RCC 7860 (cell line): ENCODE measurements at regions not wholly inside any gene's neighbourhood (a gene's known extent, or its start where the extent isn't known, plus 50 kb on each side); places are given as distances from the start of the nearest gene placed in this dataset.

Experiments used
- DNase-seq: peaks from one replicate; pipeline ENCODE4 v3.0.0-alpha.2; 2015; ENCODE audit warnings: low spot score
- FAIRE-seq: peaks from 2 replicates; lab custom pipeline; 2012; peaks lifted over from hg19 to GRCh38; lab: Jason Lieb, UNC

- DNase-seq: no peak
- FAIRE-seq: no peak
Measured at GRCh38 chr13:31049833-31050232, 111.9 kb downstream of the HSPH1 start.

DNA sequence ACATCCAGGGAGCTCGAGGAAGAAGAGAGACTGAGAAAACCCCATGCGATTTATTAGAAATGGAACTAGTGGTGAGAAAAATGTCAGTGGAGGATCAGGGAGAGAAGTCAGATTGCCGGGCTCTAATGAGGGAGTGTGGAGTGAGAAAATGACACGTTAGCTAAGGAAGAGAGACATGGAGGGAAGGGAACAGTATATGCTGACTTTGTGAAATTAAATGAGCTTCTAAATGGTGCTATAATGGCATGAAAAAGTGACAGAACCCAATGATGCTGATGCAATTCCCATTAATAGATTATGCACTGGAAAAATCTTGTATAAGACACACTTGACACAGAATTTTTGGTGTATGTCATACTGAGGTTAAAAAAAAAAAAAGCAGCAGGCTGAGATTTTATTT is 112.6 kb downstream of the HSPH1 start:
- DNase-seq (no peak), FAIRE-seq (no peak)

- DNase-seq: peak; percentile 13
Measured at GRCh38 chr13:31048521-31048920, 113.2 kb downstream of the HSPH1 start.

GRCh38 chr13:31046711-31047279 is 114.3 kb downstream of the TEX26 start:
- DNase-seq (no peak), FAIRE-seq (no peak)

More at GRCh38 chr13:31048521-31048920, 113.2 kb downstream of the HSPH1 start:
- FAIRE-seq: no peak

GRCh38 chr13:31045286-31046081 is 113.0 kb downstream of the TEX26 start:
- DNase-seq (peak; percentile 85), FAIRE-seq (peak; percentile 86)

- peak; percentile 40 for FAIRE-seq
- peak; percentile 36 for DNase-seq
Measured at GRCh38 chr13:31044364-31045285, 112.2 kb downstream of the TEX26 start.

DNA sequence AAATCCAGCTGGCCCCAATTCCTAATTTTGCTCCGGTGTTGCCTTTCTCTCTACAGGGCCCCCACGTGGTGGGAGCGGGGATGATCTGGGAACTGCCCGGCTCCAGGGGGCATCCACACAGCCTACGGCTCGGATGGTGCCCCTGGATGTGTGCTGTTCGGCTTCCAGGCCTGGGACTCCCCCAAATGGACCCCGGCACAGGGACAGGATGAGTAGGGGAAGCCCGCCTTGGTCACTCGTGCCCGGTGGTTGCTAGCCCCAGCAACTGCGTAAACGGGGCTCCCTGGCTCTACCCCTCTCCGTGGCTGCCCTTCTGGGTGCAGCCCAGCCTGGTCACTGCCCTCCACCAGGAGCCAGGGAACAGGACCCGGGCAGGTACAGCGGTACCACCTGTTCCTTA is 111.5 kb downstream of the TEX26 start:
- FAIRE-seq (no peak), DNase-seq (no peak)

DNA sequence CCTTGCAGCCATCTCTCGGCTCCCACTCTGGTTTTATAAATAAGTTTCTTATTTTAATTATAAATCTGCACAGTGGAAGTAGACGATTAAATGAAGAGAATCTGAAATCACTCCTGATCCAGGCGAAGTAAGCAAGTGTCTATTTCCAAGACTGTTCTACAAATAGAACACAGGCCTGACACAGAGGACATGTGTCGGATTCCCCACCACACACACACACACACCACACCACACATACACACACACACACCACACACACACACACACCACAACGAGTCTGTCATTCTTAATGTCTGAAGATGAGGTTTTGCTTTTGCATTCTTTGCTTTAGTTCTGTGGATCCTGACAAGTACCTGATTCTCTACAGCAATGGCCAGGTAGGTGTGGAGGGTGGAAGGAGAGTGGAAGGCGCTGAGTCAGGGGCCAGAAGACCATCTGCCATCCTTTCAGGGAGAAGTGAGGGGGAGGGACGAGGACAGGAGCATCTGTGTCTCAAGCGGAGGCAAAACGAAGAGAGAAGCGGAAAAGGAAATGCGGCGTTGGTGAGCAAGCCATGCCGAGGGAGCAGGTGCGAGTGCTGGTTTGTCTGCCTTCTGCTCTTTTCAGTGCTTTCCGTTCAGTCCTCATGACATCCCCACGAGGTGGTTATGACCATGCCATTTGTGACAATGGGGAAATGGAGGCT is 110.2 kb downstream of the TEX26 start:
- FAIRE-seq (no peak), DNase-seq (no peak)

DNA sequence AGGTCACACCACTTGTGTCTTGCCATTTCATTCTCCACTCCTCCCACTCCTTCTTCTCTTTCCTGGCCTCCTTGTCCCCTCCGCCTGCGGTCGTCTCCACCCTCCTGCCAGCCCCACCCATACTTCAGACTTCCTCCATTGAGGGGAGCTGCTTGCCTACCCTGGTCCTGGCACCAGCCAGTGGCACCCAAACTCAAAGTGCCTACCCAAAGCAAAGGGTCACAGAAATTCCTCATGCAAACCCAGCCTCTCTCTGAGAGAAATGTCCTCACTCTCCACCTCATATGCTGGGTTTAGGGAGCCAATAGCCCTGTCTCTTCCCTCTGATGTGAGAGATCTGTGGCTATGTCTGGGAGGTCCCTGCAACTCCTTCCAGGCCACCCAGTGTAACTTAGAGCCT is 109.6 kb downstream of the TEX26 start:
- no peak for DNase-seq
- no peak for FAIRE-seq

GRCh38 chr13:31038834-31039552 is 106.5 kb downstream of the TEX26 start:
- DNase-seq: peak; percentile 58
- FAIRE-seq: peak; percentile 89

DNA sequence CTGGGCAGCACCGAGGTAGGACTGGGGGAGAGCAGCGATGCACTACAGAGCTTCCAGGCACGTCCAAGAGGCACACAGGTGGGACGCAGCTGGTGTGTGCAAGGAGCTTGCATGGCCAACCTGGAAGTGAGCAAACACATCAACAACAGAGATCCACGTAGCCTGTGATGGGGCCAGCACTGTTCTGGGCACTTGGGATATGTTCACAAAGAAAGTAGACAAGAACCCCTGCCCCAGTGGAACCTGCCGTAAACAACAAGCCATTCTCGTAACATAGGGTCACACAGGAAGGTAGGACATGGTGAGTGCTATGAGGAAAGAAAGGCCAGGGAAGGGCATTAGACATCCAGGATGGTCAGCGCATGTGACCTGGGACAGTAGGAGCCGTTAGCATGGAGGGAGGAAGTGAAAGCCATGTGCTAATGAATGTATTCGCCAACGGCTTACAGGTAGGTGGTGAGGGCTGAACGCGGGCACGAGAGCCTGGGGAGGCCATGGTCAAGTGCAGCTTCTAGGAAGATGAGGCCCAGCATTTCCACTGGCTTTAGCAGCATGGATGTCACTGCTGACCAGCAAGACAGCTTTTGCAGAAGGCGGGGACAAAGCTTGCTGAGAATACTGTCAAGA is 105.5 kb downstream of the TEX26 start:
- DNase-seq: no peak
- no peak for FAIRE-seq

- DNase-seq: no peak
- FAIRE-seq: no peak
Measured at GRCh38 chr13:31036731-31037695, 104.6 kb downstream of the TEX26 start.

- DNase-seq (no peak), FAIRE-seq (no peak)
Measured at GRCh38 chr13:31035185-31035965, 102.9 kb downstream of the TEX26 start.

DNA sequence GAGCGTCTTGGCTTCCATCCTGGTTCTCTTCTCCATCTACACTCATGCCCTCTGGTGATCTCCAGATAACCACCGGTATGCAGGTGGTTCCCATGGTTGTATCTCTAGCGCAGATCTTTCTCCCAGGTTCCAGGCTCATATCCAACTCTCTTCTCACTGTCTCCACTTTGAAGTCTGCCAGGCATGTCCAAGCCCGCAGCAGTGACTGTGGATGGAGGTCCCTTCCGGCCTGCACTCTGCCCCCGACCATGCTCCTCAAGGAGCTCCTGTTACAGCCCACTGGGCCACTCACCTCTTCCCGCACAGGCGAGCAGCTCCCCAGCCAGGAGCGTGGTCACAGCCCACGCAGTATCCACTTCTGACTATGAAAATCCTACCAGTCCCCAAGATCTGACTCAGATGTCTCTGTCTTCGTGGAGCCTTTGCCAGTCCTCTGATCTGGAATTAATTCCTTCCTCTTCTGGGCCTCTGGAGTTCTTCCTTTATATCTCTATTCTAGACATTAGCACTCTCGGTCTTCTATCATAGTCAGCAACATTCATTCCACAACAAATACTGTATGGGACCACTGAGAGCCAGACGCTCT is 100.2 kb downstream of the TEX26 start:
- DNase-seq: no peak
- FAIRE-seq: no peak

GRCh38 chr13:31031482-31031881 is 99.0 kb downstream of the TEX26 start:
- FAIRE-seq: no peak
- no peak for DNase-seq

- no peak for DNase-seq
- FAIRE-seq: no peak
Measured at GRCh38 chr13:31029102-31029501, 96.6 kb downstream of the TEX26 start.

- FAIRE-seq (no peak), DNase-seq (no peak)
Measured at GRCh38 chr13:31027136-31027535, 94.7 kb downstream of the TEX26 start.
